DND-41 (cell line): ENCODE measurements at regions not wholly inside any gene's neighbourhood (a gene's known extent, or its start where the extent isn't known, plus 50 kb on each side); places are given as distances from the start of the nearest gene placed in this dataset.

ENCODE experiments used
- ATAC-seq: fragments of 200-7000 bp; cut with Tn5 transposase; 3 replicates; pipeline ENCODE4 v1.9.1; 2021; ENCODE audit warnings: low read depth; ENCODE audit not compliant: insufficient read depth
- DNase-seq: peaks from one replicate; pipeline ENCODE4 v3.0.0-alpha.2; 2020
- H2AFZ ChIP-seq: 2 replicates; pipeline ENCODE4 v1.6.0; 2012; ENCODE audit warnings: low read depth, low read length
- H3K27ac ChIP-seq: 2 replicates; pipeline ENCODE4 v1.5.1; 2012; ENCODE audit warnings: low read length, inconsistent platforms
- H3K27me3 ChIP-seq: fragments of 200-600 bp; sonication (generic); 2 replicates; pipeline ENCODE4 v1.6.0; 2012; ENCODE audit warnings: low read length, mild to moderate bottlenecking, inconsistent platforms; ENCODE audit not compliant: insufficient read depth, poor library complexity
- H3K36me3 ChIP-seq: 2 replicates; pipeline ENCODE4 v1.5.1; 2012; ENCODE audit warnings: low read length, inconsistent platforms; ENCODE audit not compliant: insufficient read depth
- H3K4me1 ChIP-seq: 2 replicates; pipeline ENCODE4 v1.5.1; 2012; ENCODE audit warnings: mild to moderate bottlenecking, low read length; ENCODE audit not compliant: insufficient read depth
- H3K4me2 ChIP-seq: 2 replicates; pipeline ENCODE4 v1.6.0; 2012; ENCODE audit warnings: mild to moderate bottlenecking, moderate library complexity, low read length, inconsistent platforms; ENCODE audit not compliant: insufficient read depth
- H3K4me3 ChIP-seq, 2 experiments: fragments of 200-600 bp in 1 of 2; shearing (Covaris generic) in 1 of 2; 2 replicates each; pipeline ENCODE4 v1.5.1; 2012 to 2016; ENCODE audit warnings: inconsistent platforms in 2 of 2, low read length in 2 of 2, mild to moderate bottlenecking in 2 of 2, low read depth in 1 of 2, moderate library complexity in 1 of 2
- H3K79me2 ChIP-seq: 2 replicates; pipeline ENCODE4 v1.6.0; 2012; ENCODE audit warnings: low read length, inconsistent platforms; ENCODE audit not compliant: insufficient read depth
- H3K9ac ChIP-seq: 2 replicates; pipeline ENCODE4 v1.6.0; 2012; ENCODE audit warnings: low read depth, mild to moderate bottlenecking, inconsistent platforms, low read length, moderate library complexity
- H3K9me3 ChIP-seq: 2 replicates; pipeline ENCODE4 v1.5.1; 2012; ENCODE audit warnings: low read length, moderate library complexity, mild to moderate bottlenecking, inconsistent platforms; ENCODE audit not compliant: insufficient read depth, severe bottlenecking
- H4K20me1 ChIP-seq: 2 replicates; pipeline ENCODE4 v1.6.0; 2012; ENCODE audit warnings: low read length; ENCODE audit not compliant: insufficient read depth
- EZH2 ChIP-seq: IDR thresholded peaks from 3 replicates; pipeline ENCODE4 v1.6.1; 2012; ENCODE audit warnings: borderline replicate concordance, low read depth, mild to moderate bottlenecking, moderate library complexity, low read length, inconsistent platforms; ENCODE audit not compliant: severe bottlenecking
- TF ChIP-seq, protein P1 (sequence below): IDR thresholded peaks from 2 replicates; pipeline ENCODE4 v1.5.1; 2012; ENCODE audit warnings: borderline replicate concordance, low read length, moderate library complexity, mild to moderate bottlenecking; ENCODE audit not compliant: poor library complexity, severe bottlenecking; ENCODE audit errors: extremely low read depth

DNA sequence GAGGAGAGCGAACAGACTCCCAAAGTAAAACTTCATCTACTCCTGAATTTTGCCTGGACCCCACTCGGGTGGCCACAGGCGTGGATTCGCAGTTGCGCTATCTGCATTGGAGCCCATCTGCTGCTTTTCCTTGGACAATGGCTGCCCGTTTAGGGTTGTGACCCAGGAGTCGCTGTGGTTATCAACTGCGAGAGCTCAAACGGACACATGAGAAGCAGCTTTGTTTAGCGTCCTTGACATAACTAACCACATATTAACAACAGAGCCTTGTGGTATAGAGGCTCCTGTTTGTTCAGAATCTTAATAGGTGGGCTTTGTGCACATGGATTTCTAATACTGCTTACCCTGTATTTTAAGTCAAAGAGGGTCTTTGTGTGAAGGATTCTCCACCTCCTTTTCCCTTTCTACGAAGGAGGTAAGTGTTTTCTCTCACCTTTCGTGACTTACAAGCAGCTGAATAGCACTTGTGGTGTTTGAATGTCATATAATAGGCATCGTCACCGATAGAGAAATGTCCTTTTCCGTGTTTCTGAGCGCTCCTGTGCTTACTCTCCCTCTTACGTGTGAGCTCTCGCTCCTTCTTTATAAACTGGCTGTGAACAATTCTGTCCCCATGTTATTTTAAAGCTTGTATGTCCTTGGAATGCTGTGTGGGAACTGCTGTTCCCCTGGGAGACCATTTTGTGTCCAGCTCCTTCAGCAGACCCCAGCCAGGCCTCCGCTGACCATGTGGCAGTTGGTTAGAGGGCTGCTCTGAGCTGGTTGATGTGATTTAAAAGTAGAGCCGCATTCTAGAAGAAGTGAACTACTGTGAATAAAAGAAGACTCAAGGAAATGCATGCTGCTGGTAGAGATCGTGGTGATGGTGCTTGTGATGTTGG is 441.4 kb downstream of the RPS6KC1 start:
- Histone ChIP-seq H3K4me2 (no peak overlapping the region), H3K27me3 (no peaks in the 10 kb centered on the region)

DNA sequence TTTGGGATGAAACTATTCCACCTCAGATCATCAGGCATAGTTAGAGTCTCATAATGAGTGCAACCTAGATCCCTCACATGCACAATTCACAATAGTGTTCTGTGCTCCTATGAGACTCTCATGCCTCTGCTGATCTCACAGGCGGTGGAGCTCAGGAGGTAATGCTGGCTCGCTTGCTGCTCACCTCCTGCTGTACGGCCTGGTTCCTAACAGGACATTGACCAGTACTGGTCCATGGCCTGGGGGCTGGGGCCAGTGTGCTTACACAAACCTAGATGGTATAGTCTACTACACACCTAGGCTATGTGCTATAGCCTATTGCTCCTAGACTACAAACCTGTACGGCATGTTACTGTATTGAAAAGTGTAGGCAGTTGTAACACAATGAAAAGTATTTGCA is 448.4 kb downstream of the RPS6KC1 start:
- H3K27ac ChIP-seq, result no peak overlapping the region
- no peak for ATAC-seq
- no peaks in the 10 kb centered on the region for H3K4me1 ChIP-seq
- no peaks in the 10 kb centered on the region for H4K20me1 ChIP-seq
- no peak overlapping the region for H3K4me3 ChIP-seq
- no peak for DNase-seq
- no peak overlapping the region for H3K4me2 ChIP-seq
- H3K79me2 ChIP-seq, result no peaks in the 10 kb centered on the region
- no peak overlapping the region for H2AFZ ChIP-seq
- H3K27me3 ChIP-seq, result no peaks in the 10 kb centered on the region
- H3K9ac ChIP-seq, result no peak overlapping the region
- H3K36me3 ChIP-seq, result no peaks in the 10 kb centered on the region
- no peaks in the 10 kb centered on the region for H3K9me3 ChIP-seq
- TF ChIP-seq, protein P1, sequence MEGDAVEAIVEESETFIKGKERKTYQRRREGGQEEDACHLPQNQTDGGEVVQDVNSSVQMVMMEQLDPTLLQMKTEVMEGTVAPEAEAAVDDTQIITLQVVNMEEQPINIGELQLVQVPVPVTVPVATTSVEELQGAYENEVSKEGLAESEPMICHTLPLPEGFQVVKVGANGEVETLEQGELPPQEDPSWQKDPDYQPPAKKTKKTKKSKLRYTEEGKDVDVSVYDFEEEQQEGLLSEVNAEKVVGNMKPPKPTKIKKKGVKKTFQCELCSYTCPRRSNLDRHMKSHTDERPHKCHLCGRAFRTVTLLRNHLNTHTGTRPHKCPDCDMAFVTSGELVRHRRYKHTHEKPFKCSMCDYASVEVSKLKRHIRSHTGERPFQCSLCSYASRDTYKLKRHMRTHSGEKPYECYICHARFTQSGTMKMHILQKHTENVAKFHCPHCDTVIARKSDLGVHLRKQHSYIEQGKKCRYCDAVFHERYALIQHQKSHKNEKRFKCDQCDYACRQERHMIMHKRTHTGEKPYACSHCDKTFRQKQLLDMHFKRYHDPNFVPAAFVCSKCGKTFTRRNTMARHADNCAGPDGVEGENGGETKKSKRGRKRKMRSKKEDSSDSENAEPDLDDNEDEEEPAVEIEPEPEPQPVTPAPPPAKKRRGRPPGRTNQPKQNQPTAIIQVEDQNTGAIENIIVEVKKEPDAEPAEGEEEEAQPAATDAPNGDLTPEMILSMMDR, result no peak
- no peak for TF ChIP-seq EZH2

More for the DNA sequence above, 441.4 kb downstream of the RPS6KC1 start:
- Histone ChIP-seq H3K9me3 (no peaks in the 10 kb centered on the region), H2AFZ (no peak overlapping the region), H3K4me3 (no peak overlapping the region), H3K36me3 (no peaks in the 10 kb centered on the region), H3K27ac (no peak overlapping the region), H3K79me2 (no peaks in the 10 kb centered on the region), H3K9ac (no peak overlapping the region), H4K20me1 (no peaks in the 10 kb centered on the region), H3K4me1 (no peaks in the 10 kb centered on the region)
- ATAC-seq (no peak), DNase-seq (no peak)
- TF ChIP-seq, protein P1, result no peak
- no peak for TF ChIP-seq EZH2

DNA sequence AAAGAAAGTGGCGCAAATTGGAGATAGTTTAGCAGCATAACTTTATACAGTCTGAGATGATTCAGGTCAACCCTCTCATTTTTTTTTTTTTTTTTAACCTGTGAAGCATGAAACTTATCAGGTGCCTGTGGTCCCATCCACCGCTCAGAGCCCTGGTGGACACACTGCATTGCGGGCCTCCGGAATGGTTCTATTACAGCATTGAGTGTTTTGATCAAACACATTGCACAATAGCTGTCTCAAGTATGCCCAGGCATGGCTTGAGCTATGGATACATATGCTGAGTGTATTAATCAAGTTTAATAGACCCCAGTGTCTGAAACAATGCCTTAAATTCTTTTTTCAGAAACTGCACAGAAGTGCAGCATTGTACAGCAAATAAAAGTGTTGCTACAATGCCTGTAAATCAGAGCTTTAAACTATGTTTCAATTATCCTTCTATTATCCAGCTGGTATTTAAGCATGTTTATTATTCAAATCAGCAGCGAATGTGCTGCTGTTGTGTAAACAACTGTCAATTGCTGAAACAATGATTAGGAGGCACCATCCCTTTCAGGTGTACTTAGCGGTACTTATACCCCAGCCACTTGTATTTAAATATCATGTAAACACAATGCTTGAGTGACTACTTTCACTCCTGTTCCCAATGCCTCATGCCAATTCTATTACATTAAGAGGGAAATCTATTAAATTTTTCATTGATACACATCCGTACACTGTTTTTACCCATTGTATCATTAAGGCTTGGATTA is 456.6 kb downstream of the RPS6KC1 start:
- H3K4me1 ChIP-seq, result no peaks in the 10 kb centered on the region
- no peak overlapping the region for H3K9ac ChIP-seq
- peaks cover 6% of the 10 kb centered on the region for H3K27me3 ChIP-seq
- no peaks in the 10 kb centered on the region for H3K36me3 ChIP-seq
- H4K20me1 ChIP-seq, result no peaks in the 10 kb centered on the region
- no peak for DNase-seq
- ATAC-seq, result no peak
- no peak overlapping the region for H2AFZ ChIP-seq
- no peak overlapping the region for H3K27ac ChIP-seq
- H3K4me3 ChIP-seq, result no peak overlapping the region
- H3K9me3 ChIP-seq, result no peaks in the 10 kb centered on the region
- H3K79me2 ChIP-seq, result no peaks in the 10 kb centered on the region
- H3K4me2 ChIP-seq, result no peak overlapping the region
- TF ChIP-seq EZH2, result no peak
- TF ChIP-seq, protein P1, result no peak
